OCI-LY7 (cell line): ENCODE measurements at regions not wholly inside any gene's neighbourhood (a gene's known extent, or its start where the extent isn't known, plus 50 kb on each side); places are given as distances from the start of the nearest gene placed in this dataset.

Experiments
- BruUV-seq: library from RNA; stranded (reverse); fragments of 400-500 nt; replicated peaks from 2 replicates; lab custom pipeline; 2021; lab: Mats Ljungman, UMichigan
- CTCF ChIA-PET: fragments of 300-600 bp; sonication (Branson Sonifier 250); formaldehyde crosslinking; loops from one replicate; lab custom pipeline; 2022; ENCODE audit warnings: antibody characterized with exemption; ENCODE audit not compliant: unreplicated experiment; lab: Charles Lee
- POLR2A ChIA-PET: fragments of 300-600 bp; sonication (Branson Sonifier 250); formaldehyde crosslinking; loops from one replicate; lab custom pipeline; 2022; ENCODE audit warnings: antibody characterized with exemption; lab: Charles Lee
- DNase-seq: peaks from one replicate; pipeline ENCODE4 v3.0.0-alpha.2; 2015; ENCODE audit warnings: low spot score
- H2AFZ ChIP-seq: fragments of 200-600 bp; sonication (generic), shearing (Covaris generic); 2 replicates; pipeline ENCODE4 v1.6.1; 2014; ENCODE audit warnings: mild to moderate bottlenecking, antibody characterized with exemption, low read length, moderate library complexity
- H3K27ac ChIP-seq: fragments of 200-600 bp; sonication (generic); 2 replicates; pipeline ENCODE4 v1.5.1; 2014; ENCODE audit warnings: mixed run types, low read depth, mild to moderate bottlenecking, moderate library complexity, low read length, inconsistent platforms; ENCODE audit not compliant: poor library complexity, severe bottlenecking
- H3K36me3 ChIP-seq: fragments of 200-600 bp; sonication (generic); 2 replicates; pipeline ENCODE4 v1.6.1; 2014; ENCODE audit warnings: mild to moderate bottlenecking, antibody characterized with exemption, low read length, moderate library complexity, mixed read lengths; ENCODE audit not compliant: insufficient read depth
- H3K4me1 ChIP-seq: fragments of 200-600 bp; sonication (generic); 2 replicates; pipeline ENCODE4 v1.5.1; 2014; ENCODE audit warnings: mild to moderate bottlenecking, low read length; ENCODE audit not compliant: insufficient read depth, poor library complexity, severe bottlenecking
- H3K4me2 ChIP-seq: fragments of 200-600 bp; sonication (generic); 2 replicates; pipeline ENCODE4 v1.6.1; 2014; ENCODE audit warnings: mild to moderate bottlenecking, low read length
- H3K4me3 ChIP-seq: fragments of 200-600 bp; sonication (generic); 2 replicates; pipeline ENCODE4 v1.5.1; 2014; ENCODE audit warnings: mild to moderate bottlenecking, low read depth, low read length; ENCODE audit not compliant: poor library complexity, severe bottlenecking
- H3K79me2 ChIP-seq: fragments of 200-600 bp; sonication (generic); 2 replicates; pipeline ENCODE4 v1.6.1; 2016; ENCODE audit warnings: low read depth, mild to moderate bottlenecking, low read length, moderate library complexity, mixed read lengths; ENCODE audit not compliant: insufficient read depth
- H3K9me2 ChIP-seq: fragments of 200-600 bp; sonication (generic); 2 replicates; pipeline ENCODE4 v1.6.1; 2016; ENCODE audit warnings: mild to moderate bottlenecking, low read length, mixed read lengths; ENCODE audit not compliant: insufficient read depth
- H3K9me3 ChIP-seq: fragments of 200-600 bp; sonication (generic); 2 replicates; pipeline ENCODE4 v1.6.1; 2014; ENCODE audit warnings: mild to moderate bottlenecking, mixed run types, low read length, mixed read lengths
- H4K20me1 ChIP-seq: fragments of 200-600 bp; sonication (generic); 2 replicates; pipeline ENCODE4 v1.6.1; 2014; ENCODE audit warnings: mild to moderate bottlenecking, antibody characterized with exemption, low read length, moderate library complexity, mixed read lengths; ENCODE audit not compliant: insufficient read depth
- EZH2phosphoT487 ChIP-seq: fragments of 200-600 bp; sonication (generic); IDR thresholded peaks from 2 replicates; pipeline ENCODE4 v1.6.1; 2018; ENCODE audit warnings: low read depth, borderline replicate concordance, mild to moderate bottlenecking, mixed run types, antibody characterized with exemption, low read length, moderate library complexity, mixed read lengths
- intact Hi-C: fragments of 100-400 bp; cut with micrococcal nuclease; formaldehyde crosslinking; loops from one replicate; pipeline ENCODE4 v1.10.0; 2022; ENCODE audit not compliant: unreplicated experiment
- TF ChIP-seq, protein P1 (sequence below): fragments of 200-600 bp; sonication (generic); conservative IDR thresholded peaks from 2 replicates; pipeline ENCODE4 v1.5.1; 2014; ENCODE audit warnings: mild to moderate bottlenecking, antibody characterized with exemption, low read length, moderate library complexity, mixed read lengths

DNA sequence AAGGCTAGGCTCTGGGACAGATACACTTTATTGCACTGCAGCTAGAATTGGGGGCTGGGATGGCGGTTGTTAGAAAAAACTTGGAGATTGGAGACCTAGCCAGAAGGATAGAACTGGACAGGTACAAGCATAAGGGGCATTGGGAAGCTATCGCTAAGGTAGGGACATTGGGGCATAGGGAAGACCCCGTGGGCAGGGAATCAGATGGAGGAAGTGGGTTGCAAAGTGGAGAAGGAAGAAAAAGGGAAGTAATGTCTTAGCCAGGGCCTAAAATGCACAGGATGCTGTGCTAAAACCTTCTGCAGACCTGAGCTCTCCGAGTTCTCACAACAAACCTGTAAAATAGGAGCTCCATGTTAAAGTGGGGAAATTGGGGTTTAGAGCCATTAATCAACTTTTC lies 178.2 kb downstream of the ZDHHC21 start:
- Histone ChIP-seq H4K20me1 (no peaks in the 10 kb centered on the region), H3K79me2 (no peaks in the 10 kb centered on the region), H3K4me2 (no peak overlapping the region), H3K9me3 (no peaks in the 10 kb centered on the region), H3K9me2 (no peaks in the 10 kb centered on the region), H2AFZ (no peak overlapping the region), H3K36me3 (no peaks in the 10 kb centered on the region), H3K4me3 (no peak overlapping the region), H3K4me1 (no peaks in the 10 kb centered on the region), H3K27ac (no peak overlapping the region)
- no TSS peak for BruUV-seq
- ChIA-PET CTCF (no interaction called here), POLR2A (interaction anchor here (0.6 to 1.0 kb wide), 2 partner anchors 29 to 242 kb away, joined by 3 read pairs; no protein-coding TSS in a partner anchor)
- intact Hi-C loops, result no loop called here
- TF ChIP-seq, protein P1, sequence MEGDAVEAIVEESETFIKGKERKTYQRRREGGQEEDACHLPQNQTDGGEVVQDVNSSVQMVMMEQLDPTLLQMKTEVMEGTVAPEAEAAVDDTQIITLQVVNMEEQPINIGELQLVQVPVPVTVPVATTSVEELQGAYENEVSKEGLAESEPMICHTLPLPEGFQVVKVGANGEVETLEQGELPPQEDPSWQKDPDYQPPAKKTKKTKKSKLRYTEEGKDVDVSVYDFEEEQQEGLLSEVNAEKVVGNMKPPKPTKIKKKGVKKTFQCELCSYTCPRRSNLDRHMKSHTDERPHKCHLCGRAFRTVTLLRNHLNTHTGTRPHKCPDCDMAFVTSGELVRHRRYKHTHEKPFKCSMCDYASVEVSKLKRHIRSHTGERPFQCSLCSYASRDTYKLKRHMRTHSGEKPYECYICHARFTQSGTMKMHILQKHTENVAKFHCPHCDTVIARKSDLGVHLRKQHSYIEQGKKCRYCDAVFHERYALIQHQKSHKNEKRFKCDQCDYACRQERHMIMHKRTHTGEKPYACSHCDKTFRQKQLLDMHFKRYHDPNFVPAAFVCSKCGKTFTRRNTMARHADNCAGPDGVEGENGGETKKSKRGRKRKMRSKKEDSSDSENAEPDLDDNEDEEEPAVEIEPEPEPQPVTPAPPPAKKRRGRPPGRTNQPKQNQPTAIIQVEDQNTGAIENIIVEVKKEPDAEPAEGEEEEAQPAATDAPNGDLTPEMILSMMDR, result no peak
- TF ChIP-seq EZH2phosphoT487, result no peak
- no peak for DNase-seq

DNA sequence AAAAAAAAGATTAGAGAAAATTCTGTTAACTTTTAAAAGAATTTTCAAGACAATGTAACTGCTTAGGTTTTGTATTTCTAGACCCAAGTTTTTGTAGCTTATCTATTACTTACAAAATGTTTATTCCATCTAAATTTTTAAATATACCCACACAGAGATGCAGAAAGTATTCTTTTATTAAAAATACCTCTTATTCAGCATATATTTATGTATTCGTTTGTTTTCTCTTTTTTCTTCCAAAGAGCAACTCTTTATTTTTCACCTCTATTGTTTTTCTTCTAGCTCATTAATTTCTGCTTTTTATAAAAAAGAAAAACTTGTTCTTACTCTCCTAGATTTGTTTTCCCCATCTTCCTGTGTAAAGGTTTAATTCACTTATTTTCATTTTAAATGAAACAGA lies 180.3 kb downstream of the ZDHHC21 start:
- Histone ChIP-seq H3K36me3 (no peaks in the 10 kb centered on the region), H3K4me3 (no peak overlapping the region), H3K9me3 (no peaks in the 10 kb centered on the region), H3K4me1 (no peaks in the 10 kb centered on the region), H2AFZ (no peak overlapping the region), H3K9me2 (no peaks in the 10 kb centered on the region), H4K20me1 (no peaks in the 10 kb centered on the region), H3K27ac (no peak overlapping the region), H3K79me2 (no peaks in the 10 kb centered on the region), H3K4me2 (no peak overlapping the region)
- intact Hi-C loops, result no loop called here
- CTCF ChIA-PET, result no interaction called here
- TF ChIP-seq, protein P1, result no peak
- no peak for TF ChIP-seq EZH2phosphoT487
- POLR2A ChIA-PET, result interaction anchor here (0.6 to 0.7 kb wide), 2 partner anchors 845 to 1411 kb away, joined by 3 to 5 read pairs; no protein-coding TSS in a partner anchor
- no TSS peak for BruUV-seq
- DNase-seq, result no peak

DNA sequence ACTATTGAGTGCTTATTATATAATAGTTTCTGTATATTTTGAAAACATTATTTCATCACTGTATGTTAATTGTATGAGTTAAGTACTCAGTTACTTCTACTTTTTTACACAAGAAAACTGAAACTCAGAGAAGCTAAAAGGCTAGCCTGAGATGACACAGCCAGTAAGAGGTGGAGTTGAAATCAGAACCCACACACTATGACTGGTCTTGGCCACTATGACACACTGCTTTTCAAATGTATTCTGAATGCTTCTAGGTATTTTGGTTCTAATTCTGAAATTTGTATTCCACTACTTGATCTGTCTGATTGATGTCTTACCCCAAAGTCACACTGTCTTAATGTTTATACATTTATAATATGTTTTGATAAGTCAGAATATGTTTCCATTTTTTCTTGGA lies 181.8 kb downstream of the ZDHHC21 start:
- intact Hi-C loops, result no loop called here
- Histone ChIP-seq H3K4me2 (no peak overlapping the region), H3K79me2 (no peaks in the 10 kb centered on the region), H3K27ac (no peak overlapping the region), H3K4me3 (no peak overlapping the region), H2AFZ (no peak overlapping the region), H3K36me3 (no peaks in the 10 kb centered on the region), H3K9me2 (no peaks in the 10 kb centered on the region), H3K9me3 (no peaks in the 10 kb centered on the region), H4K20me1 (no peaks in the 10 kb centered on the region), H3K4me1 (no peaks in the 10 kb centered on the region)
- POLR2A ChIA-PET, result no interaction called here
- BruUV-seq, result no TSS peak
- CTCF ChIA-PET, result no interaction called here
- no peak for DNase-seq
- TF ChIP-seq EZH2phosphoT487, result no peak
- TF ChIP-seq, protein P1, result no peak
